Keratinocyte (primary cell): ENCODE measurements at regions not wholly inside any gene's neighbourhood (a gene's known extent, or its start where the extent isn't known, plus 50 kb on each side); places are given as distances from the start of the nearest gene placed in this dataset.

ENCODE experiments used
- DNase-seq: peaks from one replicate; pipeline ENCODE4 v3.0.0-alpha.2; 2011; ENCODE audit warnings: low read depth, missing footprints, low spot score
- FAIRE-seq: peaks from 2 replicates; lab custom pipeline; 2011; peaks lifted over from hg19 to GRCh38; lab: Jason Lieb, UNC
- H2AFZ ChIP-seq: 2 replicates; pipeline ENCODE4 v1.6.0; 2012; ENCODE audit warnings: low read length, control low read depth, inconsistent platforms; ENCODE audit not compliant: control insufficient read depth
- H3K27ac ChIP-seq: 2 replicates; pipeline ENCODE4 v1.5.1; 2011; ENCODE audit warnings: low read length; ENCODE audit not compliant: control insufficient read depth, insufficient read depth
- H3K27me3 ChIP-seq: 3 replicates; pipeline ENCODE4 v1.6.0; 2011; ENCODE audit warnings: low read length; ENCODE audit not compliant: control insufficient read depth, insufficient read depth; ENCODE audit errors: extremely low read depth
- H3K36me3 ChIP-seq, 2 experiments: 2 replicates in 1 of 2; 3 replicates in 1 of 2; pipeline ENCODE4 v1.5.1; 2011; ENCODE audit warnings: low read length in 2 of 2, mild to moderate bottlenecking in 1 of 2; ENCODE audit not compliant: control insufficient read depth in 2 of 2, insufficient read depth in 2 of 2; ENCODE audit errors: extremely low read depth in 1 of 2
- H3K4me1 ChIP-seq: 3 replicates; pipeline ENCODE4 v1.5.1; 2011; ENCODE audit warnings: low read length; ENCODE audit not compliant: control insufficient read depth, insufficient read depth; ENCODE audit errors: extremely low read depth
- H3K4me2 ChIP-seq: 3 replicates; pipeline ENCODE4 v1.6.0; 2011; ENCODE audit warnings: low read depth, low read length; ENCODE audit not compliant: control insufficient read depth, insufficient read depth; ENCODE audit errors: extremely low read depth
- H3K4me3 ChIP-seq, 3 experiments: fragments of 200-600 bp in 1 of 3; sonication (generic) in 1 of 3; 2 replicates in 2 of 3; 3 replicates in 1 of 3; pipeline ENCODE4 v1.5.1; 2011 to 2016; ENCODE audit warnings: low read length in 3 of 3, mild to moderate bottlenecking in 3 of 3, control low read depth in 2 of 3, inconsistent platforms in 1 of 3, low read depth in 1 of 3, mixed read lengths in 1 of 3, mixed run types in 1 of 3, moderate library complexity in 1 of 3; ENCODE audit not compliant: control insufficient read depth in 2 of 3, insufficient read depth in 2 of 3; ENCODE audit errors: extremely low read depth in 1 of 3
- H3K79me2 ChIP-seq: 2 replicates; pipeline ENCODE4 v1.6.0; 2012; ENCODE audit warnings: low read length; ENCODE audit not compliant: control insufficient read depth, insufficient read depth
- H3K9ac ChIP-seq: 3 replicates; pipeline ENCODE4 v1.6.0; 2011; ENCODE audit warnings: low read length; ENCODE audit not compliant: control insufficient read depth, insufficient read depth; ENCODE audit errors: extremely low read depth
- H3K9me1 ChIP-seq: 3 replicates; pipeline ENCODE4 v1.6.0; 2011; ENCODE audit warnings: low read length; ENCODE audit not compliant: control insufficient read depth, insufficient read depth; ENCODE audit errors: extremely low read depth
- H3K9me3 ChIP-seq: 2 replicates; pipeline ENCODE4 v1.5.1; 2012; ENCODE audit warnings: low read depth, low read length; ENCODE audit not compliant: control insufficient read depth
- H4K20me1 ChIP-seq: 3 replicates; pipeline ENCODE4 v1.6.0; 2011; ENCODE audit warnings: low read length; ENCODE audit not compliant: control insufficient read depth, insufficient read depth; ENCODE audit errors: extremely low read depth
- EZH2 ChIP-seq: IDR thresholded peaks from one replicate; pipeline ENCODE4 v1.6.1; 2012; ENCODE audit warnings: inconsistent platforms, mild to moderate bottlenecking, low read length, moderate library complexity
- dilution Hi-C: fragments of 300-500 bp; cut with MboI; formaldehyde crosslinking; loops from one replicate; pipeline ENCODE4 v1.7.0; 2020; ENCODE audit warnings: low sequenced_read_pairs; ENCODE audit not compliant: extremely low pct_ligation_motif_present
- TF ChIP-seq, protein P1 (sequence below), 3 experiments: IDR thresholded peaks in 1 of 3; conservative IDR thresholded peaks in 1 of 3; optimal IDR thresholded peaks in 1 of 3; 2 replicates in 2 of 3; 3 replicates in 1 of 3; pipeline versions ENCODE3 to v1.5.1; 2011; ENCODE audit warnings: low read length in 3 of 3, mild to moderate bottlenecking in 3 of 3, moderate library complexity in 2 of 3, control low read depth in 1 of 3, inconsistent platforms in 1 of 3; ENCODE audit not compliant: insufficient read depth in 2 of 3; ENCODE audit errors: extremely low read depth in 1 of 3

DNA sequence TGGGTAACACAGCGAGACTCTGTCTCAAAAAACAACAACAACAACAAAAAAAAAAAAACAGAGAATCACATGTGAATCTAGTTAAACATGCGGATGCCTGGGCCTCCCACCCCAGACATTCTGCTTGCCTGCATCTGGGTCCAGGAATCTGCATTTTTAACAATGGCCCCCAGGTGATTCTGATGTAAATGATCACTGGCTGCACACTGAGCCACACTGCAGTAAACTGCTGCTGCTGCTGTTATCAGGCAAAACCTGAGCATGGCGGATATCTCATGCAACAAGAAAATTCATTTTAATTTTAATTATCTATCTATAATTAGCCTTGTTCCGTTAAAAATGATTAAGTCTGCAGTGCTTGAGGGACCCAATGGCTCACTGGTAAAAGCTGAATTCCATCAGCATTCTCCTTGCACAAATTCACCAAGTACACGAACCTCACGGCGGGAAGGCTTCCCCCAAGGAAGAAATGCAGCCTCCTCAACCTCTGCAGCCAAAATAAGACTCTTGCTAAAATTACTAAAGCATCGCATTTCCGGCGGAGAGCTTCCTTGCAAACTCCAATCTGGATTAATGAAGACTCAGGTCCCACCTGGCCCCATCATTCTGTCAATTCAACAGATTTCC lies 81.6 kb upstream of the SNX9 start:
- no peaks in the 10 kb centered on the region for H3K27me3 ChIP-seq
- dilution Hi-C loops: no loop called here

DNA sequence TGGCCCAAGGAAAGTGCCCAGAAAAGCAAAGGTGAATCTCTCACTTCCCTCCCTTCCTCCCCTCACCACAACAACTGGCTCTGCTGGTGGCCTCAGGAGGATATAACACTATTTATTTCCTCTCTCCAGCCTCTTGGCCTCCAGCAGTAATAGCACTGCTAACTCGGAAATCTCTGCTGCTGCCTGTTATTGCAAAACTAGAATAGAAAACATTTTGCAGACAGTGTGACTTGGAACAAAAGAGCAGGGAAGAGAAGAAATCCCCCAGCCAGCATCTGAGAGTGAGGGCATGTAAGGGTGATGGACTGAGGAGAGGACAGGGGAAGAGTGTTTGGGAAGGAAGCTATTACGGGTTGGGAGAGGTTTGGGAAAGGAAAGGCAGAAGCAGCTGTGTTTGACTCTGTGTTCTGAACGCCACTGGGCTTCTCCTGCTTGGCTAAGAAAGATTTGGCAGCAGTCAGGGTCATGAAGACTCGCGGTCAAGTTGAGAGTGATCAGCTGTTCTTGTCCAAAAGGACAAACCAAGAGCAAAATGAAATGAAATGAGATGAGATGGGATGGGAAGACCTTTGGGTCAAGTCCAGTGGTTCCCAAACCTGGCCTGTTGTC lies 81.0 kb upstream of the SNX9 start:
- Histone ChIP-seq H3K9me3 (no peaks in the 10 kb centered on the region), H3K4me3 (no peak overlapping the region), H3K27ac (no peak overlapping the region), H3K79me2 (no peaks in the 10 kb centered on the region), H4K20me1 (no peaks in the 10 kb centered on the region), H3K4me2 (no peak overlapping the region), H3K9me1 (no peaks in the 10 kb centered on the region), H3K4me1 (no peaks in the 10 kb centered on the region), H2AFZ (no peak overlapping the region), H3K36me3 (no peaks in the 10 kb centered on the region), H3K9ac (no peak overlapping the region), H3K27me3 (no peaks in the 10 kb centered on the region)
- no peak for FAIRE-seq
- TF ChIP-seq, protein P1, sequence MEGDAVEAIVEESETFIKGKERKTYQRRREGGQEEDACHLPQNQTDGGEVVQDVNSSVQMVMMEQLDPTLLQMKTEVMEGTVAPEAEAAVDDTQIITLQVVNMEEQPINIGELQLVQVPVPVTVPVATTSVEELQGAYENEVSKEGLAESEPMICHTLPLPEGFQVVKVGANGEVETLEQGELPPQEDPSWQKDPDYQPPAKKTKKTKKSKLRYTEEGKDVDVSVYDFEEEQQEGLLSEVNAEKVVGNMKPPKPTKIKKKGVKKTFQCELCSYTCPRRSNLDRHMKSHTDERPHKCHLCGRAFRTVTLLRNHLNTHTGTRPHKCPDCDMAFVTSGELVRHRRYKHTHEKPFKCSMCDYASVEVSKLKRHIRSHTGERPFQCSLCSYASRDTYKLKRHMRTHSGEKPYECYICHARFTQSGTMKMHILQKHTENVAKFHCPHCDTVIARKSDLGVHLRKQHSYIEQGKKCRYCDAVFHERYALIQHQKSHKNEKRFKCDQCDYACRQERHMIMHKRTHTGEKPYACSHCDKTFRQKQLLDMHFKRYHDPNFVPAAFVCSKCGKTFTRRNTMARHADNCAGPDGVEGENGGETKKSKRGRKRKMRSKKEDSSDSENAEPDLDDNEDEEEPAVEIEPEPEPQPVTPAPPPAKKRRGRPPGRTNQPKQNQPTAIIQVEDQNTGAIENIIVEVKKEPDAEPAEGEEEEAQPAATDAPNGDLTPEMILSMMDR (optimal IDR thresholded peaks at IDR 0.05 in 1 of 3, IDR thresholded peaks at IDR 0.05 in 1 of 3, conservative IDR thresholded peaks at IDR 0.05 in 1 of 3; ENCODE audit: extremely low read depth in 1 of 3, insufficient read depth in 2 of 3, low read length in 3 of 3): no peak
- no peak for TF ChIP-seq EZH2
- dilution Hi-C loops: no loop called here
- DNase-seq: no peak

More for the DNA sequence above, 81.6 kb upstream of the SNX9 start:
- Histone ChIP-seq H4K20me1 (no peaks in the 10 kb centered on the region), H3K4me3 (no peak overlapping the region), H3K79me2 (no peaks in the 10 kb centered on the region), H3K27ac (no peak overlapping the region), H3K9me1 (no peaks in the 10 kb centered on the region), H3K9ac (no peak overlapping the region), H3K4me1 (no peaks in the 10 kb centered on the region), H3K4me2 (no peak overlapping the region), H2AFZ (no peak overlapping the region), H3K36me3 (no peaks in the 10 kb centered on the region), H3K9me3 (no peaks in the 10 kb centered on the region)
- FAIRE-seq (no peak), DNase-seq (no peak)
- TF ChIP-seq, protein P1 (optimal IDR thresholded peaks at IDR 0.05 in 1 of 3, IDR thresholded peaks at IDR 0.05 in 1 of 3, conservative IDR thresholded peaks at IDR 0.05 in 1 of 3; ENCODE audit: extremely low read depth in 1 of 3, insufficient read depth in 2 of 3, low read length in 3 of 3): no peak
- TF ChIP-seq EZH2: no peak
